ENCODE measurements at regions not wholly inside any gene's neighbourhood (a gene's known extent, or its start where the extent isn't known, plus 50 kb on each side); places are given as distances from the start of the nearest gene placed in this dataset.

GRCh38 chr10:105549731-105550130, 908.6 kb downstream of the SORCS3 start:
- TF ChIP-seq GATA3 (IDR thresholded peaks at IDR 0.05; ENCODE audit: borderline replicate concordance), result no peak
- no peak for TF ChIP-seq POLR2AphosphoS2 (conservative IDR thresholded peaks at IDR 0.05; ENCODE audit: low read length)
- no peak for TF ChIP-seq MAX (IDR thresholded peaks at IDR 0.05)
- TF ChIP-seq CTCF (IDR thresholded peaks at IDR 0.05), result no peak
- no peak for TF ChIP-seq RAD21 (conservative IDR thresholded peaks at IDR 0.05 in 1 of 2, IDR thresholded peaks at IDR 0.05 in 1 of 2)
- no peak for TF ChIP-seq ZC3H11A (IDR thresholded peaks at IDR 0.05)
- no peak for TF ChIP-seq RCOR1 (IDR thresholded peaks at IDR 0.05; ENCODE audit: low read depth, low read length)
